Pons (tissue), 1 donor: ENCODE measurements at regions not wholly inside any gene's neighbourhood (a gene's known extent, or its start where the extent isn't known, plus 50 kb on each side); places are given as distances from the start of the nearest gene placed in this dataset.

Experiments
- DNase-seq: peaks from one replicate; pipeline ENCODE4 v3.0.0-alpha.2; 2016; ENCODE audit warnings: low spot score

DNA sequence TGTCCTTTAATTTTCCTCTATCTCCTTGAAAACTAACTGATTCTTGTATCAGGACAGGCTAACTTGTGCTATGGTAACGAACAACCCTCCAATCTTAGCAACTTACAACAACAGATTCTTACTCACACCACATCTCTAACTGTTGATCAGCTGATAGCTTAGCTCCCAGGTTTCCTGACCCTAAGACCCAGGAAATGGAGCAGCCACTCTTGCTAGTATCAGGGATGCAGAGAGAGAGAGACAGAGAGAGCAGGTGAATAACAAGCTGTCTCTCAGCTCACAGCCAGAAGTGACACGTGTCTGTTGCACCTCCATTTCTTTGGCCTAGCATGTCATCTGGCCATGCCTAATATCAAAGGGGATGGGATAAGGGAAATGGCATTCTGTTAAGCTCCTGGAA lies 1289.0 kb upstream of the AUTS2 start:
- no peak for DNase-seq

DNA sequence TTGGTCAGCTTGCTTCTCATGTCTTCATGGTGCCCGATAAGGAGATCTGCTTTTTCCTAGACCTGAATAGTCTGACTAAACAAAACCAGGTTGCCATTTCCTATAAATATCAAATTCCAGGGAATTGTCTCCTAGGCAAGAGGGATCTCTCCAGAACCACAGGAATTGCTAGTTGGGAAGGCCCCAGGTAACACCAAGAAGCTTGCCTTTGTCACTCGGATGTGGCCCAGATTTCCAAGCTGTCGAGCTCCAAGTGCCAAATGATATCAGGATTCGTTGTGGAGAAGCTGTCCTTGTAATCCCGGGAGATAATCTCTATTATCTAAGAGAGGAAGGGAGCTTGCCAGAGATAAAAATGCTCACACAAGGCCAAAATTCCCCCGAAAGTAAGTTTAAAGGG lies 1288.5 kb upstream of the AUTS2 start:
- no peak for DNase-seq

DNA sequence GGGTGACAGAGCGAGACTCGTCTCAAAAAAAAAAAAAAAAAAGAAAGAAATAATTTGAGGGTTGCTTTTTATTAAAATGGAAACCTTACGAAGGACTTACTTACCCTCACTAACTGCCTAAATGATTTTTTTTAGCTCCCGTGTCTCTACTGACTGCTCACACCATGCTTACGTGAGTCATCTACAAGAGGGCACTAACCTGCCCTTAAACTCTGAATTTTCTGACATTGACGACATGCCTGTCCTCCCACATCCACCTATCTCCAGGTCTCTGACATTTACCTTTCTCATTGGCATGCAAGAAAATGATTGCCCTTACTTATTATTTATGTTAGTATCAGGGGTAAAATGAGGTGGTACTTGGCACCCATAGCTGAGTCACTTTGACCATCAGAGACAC lies 1286.3 kb upstream of the AUTS2 start:
- DNase-seq, result no peak

DNA sequence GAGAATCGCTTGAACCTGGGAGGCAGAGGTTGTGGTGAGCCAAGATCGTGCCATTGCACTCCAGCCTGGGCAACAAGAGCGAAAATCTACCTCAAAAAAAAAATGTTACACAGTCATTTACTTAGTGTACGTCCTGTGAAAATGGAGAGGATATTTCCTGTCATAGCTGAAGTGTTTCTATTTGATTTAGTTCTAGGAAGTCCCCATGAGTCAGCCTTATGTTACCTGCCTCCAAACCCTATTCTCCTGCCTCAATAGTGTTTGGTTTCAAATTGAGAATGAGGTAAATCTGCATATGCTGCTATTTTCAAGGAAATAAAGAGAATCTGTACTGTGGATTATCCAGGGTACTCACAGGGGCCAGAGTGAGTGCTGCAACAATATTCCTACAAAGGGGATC lies 1284.5 kb upstream of the AUTS2 start:
- no peak for DNase-seq

DNA sequence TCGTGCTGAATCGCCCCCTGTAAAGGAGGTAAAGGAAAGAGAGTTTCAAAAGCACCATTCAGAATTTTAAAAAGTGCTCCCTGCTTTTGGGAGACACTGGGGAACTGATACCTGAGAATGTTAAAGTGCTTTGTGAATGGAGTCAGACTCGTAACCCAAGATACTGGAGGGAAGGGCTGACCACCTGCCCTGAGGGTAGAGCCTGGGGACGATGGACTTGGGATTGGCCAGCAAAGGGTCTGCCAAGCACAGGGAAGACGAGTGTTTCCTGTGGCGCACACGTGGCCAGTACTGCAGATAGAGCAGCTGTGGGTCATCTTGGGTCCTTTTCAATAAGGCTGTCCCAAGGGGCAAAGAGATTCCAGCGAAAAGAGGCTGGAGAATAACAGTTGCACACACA lies 1284.1 kb upstream of the AUTS2 start:
- no peak for DNase-seq

DNA sequence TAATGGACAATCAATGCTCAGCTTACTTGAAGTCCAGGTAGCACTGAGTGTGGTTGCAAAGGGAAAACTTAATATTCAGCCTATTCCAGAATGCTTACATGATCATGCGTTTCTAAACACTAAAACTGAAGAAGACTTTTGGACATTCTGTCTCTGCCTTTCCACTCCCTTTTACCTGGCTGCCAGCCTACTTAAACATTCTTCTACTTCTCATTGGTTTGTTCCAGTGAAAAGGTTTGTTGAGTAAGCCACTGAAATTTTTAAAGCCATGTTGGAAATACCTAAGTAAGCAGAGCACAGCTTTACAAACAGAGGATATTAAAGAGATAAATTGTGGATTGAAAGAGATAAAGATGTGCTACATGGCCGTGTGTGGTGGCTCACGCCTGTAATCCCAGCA lies 1280.8 kb upstream of the AUTS2 start:
- DNase-seq, result no peak

DNA sequence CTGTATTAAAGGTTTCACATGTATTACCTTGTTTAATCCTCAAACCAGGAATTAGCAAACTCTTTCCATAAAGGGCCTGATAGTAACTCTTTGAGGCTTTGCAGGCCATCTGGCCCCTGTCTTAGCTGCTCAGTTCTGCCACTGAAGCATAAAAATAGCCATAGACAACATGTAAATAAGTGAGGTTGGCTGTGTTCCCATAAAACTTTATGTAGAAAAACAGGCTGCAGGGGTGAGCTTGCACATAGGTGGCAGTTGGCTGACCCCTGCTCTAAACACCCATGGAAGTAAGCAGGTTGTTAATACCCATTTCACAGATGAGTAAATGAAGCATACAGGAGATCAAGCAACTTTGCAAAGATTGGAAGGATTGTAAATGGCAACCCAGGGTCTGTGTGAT lies 1279.2 kb upstream of the AUTS2 start:
- no peak for DNase-seq

DNA sequence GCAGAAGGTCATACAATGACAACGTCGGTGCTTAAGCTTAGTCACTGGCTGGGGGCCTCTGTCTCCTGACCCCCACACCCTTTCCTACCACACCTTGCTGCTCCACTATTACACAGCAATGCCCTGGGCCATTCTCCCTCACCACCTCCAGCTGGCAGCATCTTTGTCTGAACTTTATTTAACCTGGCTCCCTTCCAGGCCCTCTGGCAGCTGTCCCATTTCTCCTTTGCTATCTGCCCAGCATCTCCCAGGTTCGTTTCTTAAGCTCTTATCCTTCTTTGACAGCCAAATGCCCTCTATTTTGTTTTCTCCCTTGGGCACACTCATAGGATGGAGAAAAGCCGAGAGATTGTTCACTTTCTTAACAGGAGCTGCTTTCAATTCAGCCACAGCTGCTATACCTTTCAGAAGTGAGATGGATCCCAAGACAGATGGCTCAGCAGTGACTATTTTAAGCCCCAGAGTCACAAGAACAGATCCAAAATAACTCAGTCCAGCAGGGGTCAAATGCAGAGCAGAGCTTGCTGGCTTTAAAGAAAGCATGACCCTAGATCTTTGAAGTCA lies 1277.1 kb upstream of the AUTS2 start:
- peak; percentile 49 for DNase-seq

DNA sequence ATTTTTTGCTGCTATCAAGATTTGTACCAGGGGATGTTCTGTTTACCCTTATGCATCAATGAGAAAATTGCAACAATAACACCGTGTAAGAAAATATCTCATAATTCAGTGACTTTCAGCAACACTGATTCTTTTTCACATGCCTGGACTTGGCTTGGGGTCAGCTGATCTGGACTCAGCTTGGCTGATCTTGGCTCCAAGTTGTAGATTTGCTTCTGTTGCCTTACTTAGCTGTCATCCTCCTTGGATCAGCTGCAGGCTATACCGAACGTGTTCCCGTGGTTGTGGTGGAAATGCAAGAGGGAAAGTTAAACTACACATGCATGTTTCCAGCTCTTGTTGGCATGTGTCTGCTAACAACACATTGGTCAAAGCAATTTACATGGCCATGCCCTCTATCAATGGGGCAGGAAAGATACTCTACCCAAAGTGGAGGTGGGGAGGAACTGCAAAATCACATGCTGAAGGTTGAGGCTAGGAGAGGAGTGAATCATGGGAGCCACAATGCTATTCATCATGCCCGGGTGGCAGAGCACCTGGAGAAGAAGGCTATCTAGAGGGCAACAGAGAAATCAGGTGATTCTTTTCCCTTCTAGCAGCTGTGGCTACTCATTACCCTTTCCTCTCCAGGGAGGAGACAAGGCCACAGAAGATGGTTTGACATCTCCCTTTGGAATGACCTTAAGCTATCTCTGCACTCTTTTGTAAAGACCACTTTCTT lies 1276.3 kb upstream of the AUTS2 start:
- DNase-seq, result no peak

DNA sequence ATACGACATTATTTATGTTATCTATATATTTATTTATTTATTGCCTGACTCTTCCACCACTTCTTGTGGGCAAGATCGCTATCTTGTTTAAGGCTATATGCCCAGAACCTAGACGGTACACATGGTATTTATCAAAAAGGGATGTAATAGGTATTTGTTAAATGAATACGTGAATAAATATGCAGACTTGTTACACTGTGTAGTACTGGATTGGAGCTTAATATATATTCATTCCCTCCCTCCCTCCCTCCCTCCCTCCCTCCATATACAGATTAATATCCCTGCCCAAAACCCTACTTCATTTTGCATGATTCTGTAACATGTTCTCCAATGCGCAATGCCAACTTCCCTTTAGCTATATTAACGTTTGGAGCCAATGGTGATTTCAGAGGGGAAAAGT lies 1273.7 kb upstream of the AUTS2 start:
- DNase-seq, result no peak

DNA sequence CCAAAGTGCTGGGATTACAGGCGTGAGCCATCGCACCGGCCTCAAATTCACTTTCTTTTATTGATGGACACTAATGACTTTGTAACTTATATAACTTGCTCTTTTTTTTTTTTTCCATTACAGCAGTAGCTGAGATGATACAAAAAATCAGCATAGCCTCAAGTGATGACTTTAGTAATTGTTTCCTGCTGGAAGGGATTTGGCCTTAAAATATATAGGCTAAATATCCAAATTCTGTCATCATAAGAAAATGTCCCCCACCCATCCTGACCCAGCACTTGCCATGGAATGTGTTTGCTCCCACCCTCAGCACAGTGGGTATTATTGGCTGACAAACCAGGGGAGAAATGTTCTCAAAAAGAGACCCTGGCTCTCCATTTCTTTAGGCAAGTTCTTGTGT lies 1264.1 kb upstream of the AUTS2 start:
- no peak for DNase-seq

DNA sequence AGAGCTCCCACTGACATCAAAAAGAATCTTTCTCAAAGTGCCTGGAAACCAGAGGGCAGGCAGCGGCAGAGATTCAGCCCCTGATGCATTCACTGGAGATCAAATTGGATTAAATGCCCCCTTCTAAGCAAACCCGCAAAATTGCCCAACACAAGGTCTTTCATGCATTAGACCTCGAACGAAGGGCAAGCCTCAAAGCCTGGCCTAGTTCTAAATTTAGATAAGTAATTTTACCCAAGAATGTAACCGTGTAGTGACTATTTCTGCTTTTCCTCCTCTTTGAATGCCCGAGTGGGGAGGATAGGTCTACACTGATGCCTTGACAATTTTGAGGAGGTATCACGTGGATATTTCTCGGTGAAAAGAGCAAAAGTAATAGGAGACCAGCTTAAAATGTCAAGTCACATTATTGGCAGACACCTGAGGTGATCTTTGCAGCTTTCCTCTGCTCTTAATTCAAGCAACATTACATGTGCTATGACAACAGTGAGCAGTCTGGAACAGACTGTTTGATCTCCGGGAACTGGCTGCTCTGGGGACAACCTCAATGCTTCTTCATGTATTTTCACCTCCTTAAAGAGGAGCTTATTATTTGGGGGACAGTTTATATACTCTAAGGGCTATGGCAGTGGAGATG lies 1263.5 kb upstream of the AUTS2 start:
- no peak for DNase-seq

DNA sequence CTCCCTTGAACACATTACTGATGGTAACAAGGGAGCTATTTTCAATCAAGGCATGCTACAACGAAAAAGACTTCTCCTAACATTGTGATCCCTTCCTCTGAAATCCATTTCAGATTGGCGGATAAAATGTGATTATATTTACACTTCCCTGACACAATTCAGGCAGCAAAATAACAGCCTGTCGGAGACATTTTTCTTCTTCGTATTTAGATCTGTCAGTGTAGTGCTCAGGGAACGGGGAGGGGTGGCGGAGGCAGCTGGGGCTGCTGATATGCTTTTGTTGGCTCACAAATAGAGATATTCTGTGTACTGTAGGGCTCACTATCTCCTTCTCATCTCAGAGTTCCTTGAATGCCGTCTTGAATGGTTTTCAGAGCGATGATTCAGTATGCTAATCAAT lies 1261.7 kb upstream of the AUTS2 start:
- no peak for DNase-seq

DNA sequence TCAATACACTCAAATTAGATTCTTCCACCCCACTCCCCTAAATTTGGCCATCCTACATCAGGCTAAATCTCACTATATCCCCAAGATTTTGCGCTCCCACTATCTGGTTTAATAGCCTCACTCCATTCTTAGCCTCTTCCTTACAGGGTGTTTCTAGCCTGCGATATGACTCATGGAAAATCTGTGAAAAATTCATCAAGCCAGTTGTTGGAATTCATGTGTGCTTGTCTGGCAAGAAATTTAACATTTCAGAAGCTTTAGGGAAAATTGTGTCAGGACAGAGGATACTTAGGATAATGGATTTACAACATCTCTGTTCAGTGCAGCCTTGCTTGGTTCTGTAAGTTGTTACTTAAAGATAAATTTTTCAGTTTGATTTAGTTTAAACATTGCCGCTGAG lies 1249.9 kb upstream of the AUTS2 start:
- DNase-seq, result no peak

DNA sequence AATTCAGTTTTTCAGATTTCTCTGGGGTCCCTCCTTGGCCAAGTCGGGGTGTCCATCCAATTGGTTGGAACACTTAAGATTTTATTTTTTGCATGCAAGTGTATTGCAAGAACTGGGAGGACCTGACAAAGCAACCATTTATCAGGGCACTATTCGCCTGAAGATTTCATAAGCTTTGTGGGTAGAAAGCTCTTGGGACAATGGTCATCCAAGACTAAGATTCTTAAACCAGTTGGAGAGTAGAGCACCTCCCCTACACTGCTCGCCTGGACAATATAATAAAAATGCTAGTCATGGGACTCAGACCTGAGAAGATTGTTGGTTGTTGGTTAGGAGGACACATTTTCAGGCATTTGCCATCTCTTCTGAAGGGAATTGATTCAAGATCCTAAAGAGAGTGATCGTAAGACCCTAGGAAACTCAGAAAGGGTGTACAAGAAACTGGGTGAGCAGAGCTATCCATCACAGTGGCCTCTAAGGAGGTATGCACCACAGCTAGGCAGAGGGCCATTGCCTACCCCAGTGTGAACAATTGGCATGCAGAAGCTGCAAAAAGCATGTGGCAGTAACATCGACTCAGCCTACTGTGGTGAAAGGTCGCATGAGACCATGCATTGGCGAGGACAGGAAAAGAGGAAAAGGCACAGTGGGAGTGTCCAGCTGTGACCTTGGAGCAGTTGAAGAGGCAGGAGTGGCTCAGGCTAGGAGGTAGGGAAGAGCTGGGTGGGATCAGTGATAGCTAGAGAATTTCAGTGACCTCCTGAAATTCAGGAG lies 1235.3 kb upstream of the AUTS2 start:
- no peak for DNase-seq

DNA sequence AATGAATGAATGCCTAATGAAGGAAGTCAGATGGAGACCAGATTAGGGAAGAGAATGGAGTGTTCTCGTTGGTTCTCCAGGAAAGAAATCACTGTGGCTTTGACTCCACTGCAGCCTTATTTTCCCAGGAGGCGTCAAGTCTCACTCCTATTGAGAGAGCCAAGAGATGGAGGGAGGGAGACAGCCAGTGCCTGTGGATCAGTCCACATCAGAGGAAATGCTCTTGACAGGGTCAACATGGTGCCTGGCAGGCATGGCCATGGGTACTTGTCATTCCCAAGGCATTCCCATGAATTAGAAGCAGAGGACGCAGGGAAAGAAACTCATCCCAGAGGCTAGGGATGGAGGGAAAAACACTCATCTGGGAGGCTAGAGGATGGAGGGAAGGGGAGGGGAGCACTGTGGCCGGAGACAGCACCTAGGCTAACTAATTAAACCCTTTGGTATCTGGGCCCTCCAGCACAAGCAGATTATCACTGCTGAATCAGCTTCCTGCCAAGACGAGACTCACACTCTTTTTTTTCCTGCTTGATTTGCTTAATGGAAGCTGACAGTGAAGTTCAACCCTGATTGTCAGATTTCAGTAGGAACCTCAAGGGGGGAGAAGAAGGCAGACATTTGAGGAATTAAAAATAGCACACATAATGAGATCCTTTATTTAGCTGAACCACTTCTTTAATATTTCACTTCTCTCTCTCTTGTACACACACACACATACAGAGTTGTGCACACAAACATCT lies 1233.2 kb upstream of the AUTS2 start:
- no peak for DNase-seq

DNA sequence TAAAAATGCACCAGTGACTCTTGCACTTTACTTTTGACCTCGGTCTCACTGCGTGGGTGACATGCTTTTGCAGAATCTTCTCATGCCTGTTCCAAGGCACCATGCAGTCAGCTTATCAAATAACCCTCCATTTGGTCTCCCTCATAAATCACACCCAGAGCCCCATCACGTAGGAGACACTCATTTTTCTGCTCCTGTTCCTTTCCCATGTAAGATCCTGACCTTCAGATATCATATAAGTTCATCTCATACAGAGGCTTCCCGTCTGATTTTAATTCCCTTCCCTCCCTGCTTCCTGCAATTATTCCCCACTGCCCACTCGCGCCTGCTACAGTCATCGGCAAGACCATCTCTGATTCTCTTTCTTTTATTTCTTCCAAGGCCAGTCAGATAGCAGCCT lies 1226.3 kb upstream of the AUTS2 start:
- no peak for DNase-seq

DNA sequence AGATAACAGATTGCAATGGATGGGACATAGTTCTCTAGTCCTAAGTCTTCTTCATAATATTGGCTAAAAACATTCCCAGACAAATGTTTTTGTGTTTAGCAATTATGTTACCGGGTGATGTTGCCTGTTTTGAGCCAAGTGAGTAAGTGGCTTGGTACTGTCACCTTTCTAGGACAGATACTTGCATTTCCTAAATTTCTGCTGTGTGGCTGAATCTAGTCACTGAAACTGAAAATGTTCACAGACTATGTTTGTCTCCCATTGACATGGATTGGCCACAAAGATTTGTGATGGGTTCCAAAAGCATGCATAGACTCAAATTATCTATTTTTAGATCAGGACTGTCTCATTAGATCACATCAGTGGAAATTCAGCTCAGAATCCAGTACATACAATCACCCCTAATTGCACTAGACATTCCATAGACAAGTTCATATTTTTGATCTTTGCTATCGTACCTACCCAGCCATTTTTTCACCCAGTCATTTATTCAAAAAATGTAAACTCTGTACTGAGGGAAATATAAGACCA lies 1222.1 kb upstream of the AUTS2 start:
- no peak for DNase-seq

DNA sequence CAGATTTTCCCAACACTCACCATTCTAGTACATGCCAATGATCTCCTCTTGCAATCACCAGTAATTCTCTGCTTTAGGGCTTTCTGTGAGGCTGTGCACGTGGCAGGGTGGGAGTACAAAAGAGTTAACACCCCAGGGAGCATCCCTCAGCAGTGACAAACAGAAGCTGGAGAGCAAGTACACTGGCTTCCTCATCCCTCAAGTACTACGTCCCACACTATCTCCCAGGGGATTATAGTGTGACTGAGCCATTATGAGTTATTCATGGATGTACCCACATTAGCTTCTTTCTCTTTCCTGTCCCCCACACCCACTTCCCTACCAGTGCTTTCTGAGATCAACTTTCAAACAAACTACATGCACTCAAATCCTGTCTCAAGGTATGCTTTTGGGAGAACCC lies 1216.5 kb upstream of the AUTS2 start:
- DNase-seq, result no peak

DNA sequence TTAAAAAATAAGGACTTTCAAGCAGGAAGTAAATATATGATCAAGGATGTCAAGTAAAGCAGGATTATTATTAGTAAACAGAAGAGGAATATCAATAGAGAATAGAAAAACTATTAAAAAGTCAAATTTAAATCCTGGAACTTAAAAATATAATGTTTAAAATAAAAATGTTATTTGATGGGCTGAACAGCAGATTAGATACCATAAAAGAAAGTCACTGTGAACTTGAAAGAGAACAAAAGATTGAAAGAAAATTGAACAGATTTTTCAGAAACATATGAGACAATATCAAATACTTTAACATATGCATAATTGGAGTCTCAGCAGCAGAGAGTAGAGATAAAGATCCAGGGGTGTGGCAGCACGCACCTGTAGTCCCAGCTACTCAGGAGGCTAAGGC lies 1213.7 kb upstream of the AUTS2 start:
- no peak for DNase-seq

DNA sequence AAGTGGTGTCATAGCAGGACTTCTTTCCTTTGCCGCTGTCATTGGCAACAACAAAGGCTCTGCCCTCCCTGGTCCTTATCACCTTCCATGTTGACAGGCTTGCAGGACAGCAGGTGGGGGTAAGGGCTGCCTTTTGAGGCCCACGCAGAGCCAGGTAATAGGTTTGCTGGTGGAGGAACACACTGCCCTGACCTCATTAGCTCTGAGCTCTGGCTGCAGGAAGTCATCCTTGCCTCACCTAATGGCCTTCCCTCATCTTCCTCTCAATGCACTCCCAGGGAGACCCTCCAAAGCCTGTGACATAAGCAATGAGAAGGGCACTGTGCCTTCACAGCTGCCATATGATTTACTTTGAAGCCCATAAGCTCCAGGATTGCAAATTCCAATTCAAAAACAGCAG lies 1205.2 kb upstream of the AUTS2 start:
- no peak for DNase-seq

DNA sequence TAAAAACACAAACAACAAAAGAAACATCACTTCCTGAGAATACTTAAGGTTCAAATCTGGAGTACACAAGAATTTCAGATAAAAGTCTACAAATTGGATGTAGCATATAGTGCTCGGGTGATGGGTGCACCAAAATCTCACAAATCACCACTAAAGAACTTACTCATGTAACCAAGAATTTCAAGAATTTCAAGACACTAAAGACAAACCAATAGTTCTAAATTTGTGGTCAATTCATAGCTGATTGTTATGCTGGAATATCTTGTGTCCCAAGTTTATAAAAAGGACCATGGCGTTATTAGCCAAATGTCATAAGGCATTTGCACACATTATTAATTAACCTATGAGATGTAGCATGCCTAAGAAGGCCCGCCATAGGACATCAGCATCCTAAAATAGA lies 1204.1 kb upstream of the AUTS2 start:
- DNase-seq, result no peak
